Inflammatory macrophage (primary cell): ENCODE measurements at regions not wholly inside any gene's neighbourhood (a gene's known extent, or its start where the extent isn't known, plus 50 kb on each side); places are given as distances from the start of the nearest gene placed in this dataset.

Experiments
- DNase-seq, 2 donors: peaks; one replicate each; pipeline ENCODE4 v3.0.0-alpha.2; 2020 to 2022

GRCh38 chr7:441684-442421, 77.8 kb downstream of the PDGFA start:
- DNase-seq, result no peak

GRCh38 chr7:442457-442856, 77.2 kb downstream of the PDGFA start:
- no peak for DNase-seq

GRCh38 chr7:443279-443833, 76.3 kb downstream of the PDGFA start:
- no peak for DNase-seq

- DNase-seq, result no peak
Observed at GRCh38 chr7:444606-445005, 75.0 kb downstream of the PDGFA start.

GRCh38 chr7:445020-445419, 74.6 kb downstream of the PDGFA start:
- no peak for DNase-seq

GRCh38 chr7:445563-446288, 73.9 kb downstream of the PDGFA start:
- no peak for DNase-seq

- no peak for DNase-seq
Observed at GRCh38 chr7:446289-446935, 73.2 kb downstream of the PDGFA start.
